GM10266 (cell line): ENCODE measurements at regions not wholly inside any gene's neighbourhood (a gene's known extent, or its start where the extent isn't known, plus 50 kb on each side); places are given as distances from the start of the nearest gene placed in this dataset.

ENCODE experiments used
- DNase-seq: peaks from one replicate; pipeline ENCODE4 v3.0.0; 2012; ENCODE audit errors: extremely low spot score
- TF ChIP-seq, protein P1 (sequence below): IDR thresholded peaks from 2 replicates; pipeline ENCODE4 v1.5.1; 2012; ENCODE audit warnings: mild to moderate bottlenecking, low read depth; ENCODE audit not compliant: control insufficient read depth, insufficient read depth; ENCODE audit errors: missing control alignments

DNA sequence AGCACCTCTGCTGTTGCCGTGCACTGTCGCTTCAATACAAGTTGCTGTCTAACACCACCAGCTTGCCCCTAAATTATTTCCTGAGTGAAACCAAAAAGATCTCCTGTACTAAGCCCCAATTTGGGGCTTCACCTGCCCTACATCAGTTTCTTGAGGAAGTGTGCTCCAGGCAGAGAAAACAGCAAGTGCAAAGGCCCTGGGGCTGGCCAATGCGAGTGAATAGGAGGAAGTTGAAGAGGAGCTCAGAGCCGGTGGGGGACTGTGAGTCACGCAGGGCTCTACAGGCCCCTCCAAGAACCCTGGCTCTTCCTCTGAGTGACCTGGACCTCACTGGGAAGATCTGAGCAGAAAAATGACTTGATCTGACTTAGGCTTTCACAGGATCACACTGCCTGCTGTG lies 117.2 kb downstream of the IPO8 start:
- TF ChIP-seq, protein P1, sequence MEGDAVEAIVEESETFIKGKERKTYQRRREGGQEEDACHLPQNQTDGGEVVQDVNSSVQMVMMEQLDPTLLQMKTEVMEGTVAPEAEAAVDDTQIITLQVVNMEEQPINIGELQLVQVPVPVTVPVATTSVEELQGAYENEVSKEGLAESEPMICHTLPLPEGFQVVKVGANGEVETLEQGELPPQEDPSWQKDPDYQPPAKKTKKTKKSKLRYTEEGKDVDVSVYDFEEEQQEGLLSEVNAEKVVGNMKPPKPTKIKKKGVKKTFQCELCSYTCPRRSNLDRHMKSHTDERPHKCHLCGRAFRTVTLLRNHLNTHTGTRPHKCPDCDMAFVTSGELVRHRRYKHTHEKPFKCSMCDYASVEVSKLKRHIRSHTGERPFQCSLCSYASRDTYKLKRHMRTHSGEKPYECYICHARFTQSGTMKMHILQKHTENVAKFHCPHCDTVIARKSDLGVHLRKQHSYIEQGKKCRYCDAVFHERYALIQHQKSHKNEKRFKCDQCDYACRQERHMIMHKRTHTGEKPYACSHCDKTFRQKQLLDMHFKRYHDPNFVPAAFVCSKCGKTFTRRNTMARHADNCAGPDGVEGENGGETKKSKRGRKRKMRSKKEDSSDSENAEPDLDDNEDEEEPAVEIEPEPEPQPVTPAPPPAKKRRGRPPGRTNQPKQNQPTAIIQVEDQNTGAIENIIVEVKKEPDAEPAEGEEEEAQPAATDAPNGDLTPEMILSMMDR: no peak
- no peak for DNase-seq

DNA sequence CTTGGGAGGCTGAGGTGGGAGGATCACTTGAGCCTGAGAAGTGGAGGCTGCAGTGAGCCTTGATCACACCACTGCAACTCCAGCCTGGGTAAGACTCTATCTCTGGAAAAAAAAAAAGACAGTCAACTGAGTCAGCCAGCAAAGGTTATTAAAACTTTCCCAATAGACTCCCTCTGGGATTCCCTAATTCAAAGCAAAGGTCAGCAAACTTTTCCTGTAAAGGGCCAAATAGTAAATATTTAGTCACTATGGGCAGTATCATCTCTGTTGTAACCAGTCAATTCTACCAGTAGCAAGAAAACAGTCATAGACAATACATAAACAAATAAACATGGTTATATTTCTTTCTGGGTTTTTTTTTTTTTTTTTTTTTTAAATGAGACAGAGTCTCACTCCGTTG lies 122.5 kb downstream of the IPO8 start:
- TF ChIP-seq, protein P1: no peak
- no peak for DNase-seq

DNA sequence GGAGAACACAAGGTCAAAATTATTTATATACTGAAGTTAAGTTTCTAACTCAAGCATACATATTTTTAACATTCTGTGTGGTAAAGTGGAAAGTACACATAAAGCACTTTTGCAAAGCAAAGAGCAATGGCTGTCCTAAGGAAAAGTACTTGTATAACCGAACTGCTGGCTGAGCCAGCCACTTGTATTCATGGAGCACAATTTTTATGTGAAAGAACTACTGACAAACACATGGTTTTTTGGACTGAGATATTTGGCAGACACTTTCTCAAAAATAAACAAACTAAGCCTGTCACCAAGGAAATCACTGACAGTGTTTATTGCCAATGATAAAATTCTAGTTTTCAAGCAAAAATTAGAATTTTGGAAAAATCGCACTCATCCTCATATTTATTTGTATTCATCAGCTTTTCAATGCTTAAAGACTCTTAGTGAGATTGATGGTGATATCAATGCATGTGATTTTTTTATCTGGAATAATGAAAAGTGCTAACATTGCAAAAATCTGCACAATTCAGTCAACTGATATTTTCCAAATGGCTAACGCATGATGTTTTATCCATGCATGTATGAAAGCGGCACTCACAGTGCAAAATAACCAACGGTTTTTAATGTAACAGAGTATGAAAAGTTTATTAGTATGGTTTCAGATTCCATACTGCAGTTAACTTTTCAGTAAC lies 125.3 kb downstream of the IPO8 start:
- TF ChIP-seq, protein P1: no peak
- no peak for DNase-seq

DNA sequence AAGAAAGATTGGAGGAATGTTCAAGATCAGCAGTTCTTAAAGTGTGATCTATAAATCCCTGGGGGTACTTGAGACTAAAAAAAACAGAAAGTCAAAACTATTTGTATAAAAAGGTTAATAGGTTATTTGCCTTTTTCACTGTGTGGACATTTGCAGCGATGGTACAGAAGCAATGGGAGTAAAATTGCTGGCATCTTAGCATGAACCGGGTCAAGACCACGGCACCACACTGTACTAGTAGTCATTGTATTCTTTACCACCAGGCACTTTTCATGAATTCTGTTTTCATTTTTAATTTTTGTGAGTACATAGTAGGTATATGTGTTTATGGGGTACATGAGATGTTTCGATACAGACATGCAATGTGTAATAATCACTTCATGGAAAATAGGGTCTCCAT lies 126.2 kb downstream of the IPO8 start:
- TF ChIP-seq, protein P1: no peak
- DNase-seq: no peak

DNA sequence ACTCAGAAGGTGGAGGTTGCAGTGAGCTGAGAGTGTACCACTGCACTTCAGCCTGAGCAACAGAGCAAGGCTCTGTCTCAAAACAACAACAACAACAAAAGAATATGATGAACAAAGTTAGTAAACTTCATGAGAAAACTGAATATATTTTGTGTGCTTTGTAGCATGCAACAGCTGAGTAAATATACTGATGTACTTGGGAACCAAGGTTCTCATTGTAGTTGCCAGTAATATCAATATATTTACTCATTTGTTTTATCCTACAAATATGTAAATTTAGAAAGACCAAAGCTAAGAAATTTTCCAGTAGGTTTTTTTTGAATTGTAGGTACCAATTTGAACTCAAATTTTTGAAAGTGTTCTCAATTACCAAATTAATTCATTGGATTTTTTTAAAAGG lies 127.2 kb downstream of the IPO8 start:
- TF ChIP-seq, protein P1: no peak
- no peak for DNase-seq

DNA sequence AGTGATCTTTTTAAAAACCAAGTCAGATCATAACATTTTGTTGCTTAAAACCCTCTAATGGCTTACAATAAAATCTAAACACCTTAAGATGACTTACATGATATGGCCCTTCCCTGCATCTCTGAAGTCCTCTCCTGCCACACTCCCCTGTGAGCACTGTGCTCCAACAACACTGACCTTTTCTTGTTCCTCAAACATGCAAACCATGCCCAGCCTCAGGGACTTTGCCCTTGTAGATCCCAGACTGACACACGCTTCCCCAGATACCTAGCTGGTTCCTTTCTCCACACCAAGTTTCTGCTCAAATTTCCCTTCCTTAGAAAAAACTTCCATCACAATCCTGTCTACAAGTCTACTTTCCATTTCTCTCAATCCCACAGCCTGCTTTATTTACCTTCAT lies 128.6 kb downstream of the IPO8 start:
- TF ChIP-seq, protein P1: no peak
- no peak for DNase-seq

DNA sequence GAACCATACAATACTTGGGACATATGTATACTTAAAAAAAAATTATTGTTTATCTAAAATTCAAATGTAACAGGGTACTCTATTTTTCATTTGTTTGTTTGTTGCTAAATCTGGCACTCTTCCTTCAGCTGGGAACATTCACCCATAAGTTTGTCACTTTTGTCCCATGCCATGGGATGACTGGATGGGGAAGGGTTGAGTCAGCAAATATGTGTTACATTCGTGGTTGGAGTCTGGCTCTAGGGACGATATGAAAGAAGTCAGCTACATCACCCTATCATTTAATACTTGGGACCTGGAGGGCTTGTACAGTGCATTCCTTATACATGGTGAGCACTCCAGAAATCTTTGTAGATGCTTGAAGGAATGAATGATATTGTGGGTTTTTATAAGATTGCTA lies 131.3 kb downstream of the IPO8 start:
- TF ChIP-seq, protein P1: no peak
- DNase-seq: no peak
